HG03378 (cell line): ENCODE measurements at regions not wholly inside any gene's neighbourhood (a gene's known extent, or its start where the extent isn't known, plus 50 kb on each side); places are given as distances from the start of the nearest gene placed in this dataset.
"Not testable (repeated sequence)": the region's sequence is repeated elsewhere in the genome, so short reads cannot be mapped to it uniquely, and the experiment has no call there.

Experiments
- ATAC-seq: cut with Tn5 transposase; IDR thresholded peaks from one replicate; pipeline ENCODE4 v1.9.1; 2021; ENCODE audit warnings: mild to moderate bottlenecking, moderate library complexity; ENCODE audit not compliant: unreplicated experiment

DNA sequence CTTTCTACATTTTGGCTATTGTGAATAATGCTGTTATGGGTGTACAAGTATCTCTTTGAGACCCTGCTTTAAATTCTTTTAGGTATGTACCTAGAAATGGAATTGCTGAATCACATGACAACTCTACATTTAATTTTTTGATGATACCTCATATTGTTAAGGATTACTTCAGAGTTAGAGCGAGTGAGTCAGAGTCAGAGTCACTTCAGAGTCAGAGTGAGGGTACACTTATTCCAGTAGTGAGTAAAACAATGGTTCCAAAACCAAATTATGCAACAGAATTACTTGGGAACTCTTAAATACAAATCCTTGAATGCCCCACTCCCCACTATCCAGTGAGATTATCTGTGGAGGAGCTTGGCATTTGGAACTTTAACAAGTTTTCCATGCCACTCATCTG is 50.3 kb upstream of the SNRK start:
- no peak for ATAC-seq

DNA sequence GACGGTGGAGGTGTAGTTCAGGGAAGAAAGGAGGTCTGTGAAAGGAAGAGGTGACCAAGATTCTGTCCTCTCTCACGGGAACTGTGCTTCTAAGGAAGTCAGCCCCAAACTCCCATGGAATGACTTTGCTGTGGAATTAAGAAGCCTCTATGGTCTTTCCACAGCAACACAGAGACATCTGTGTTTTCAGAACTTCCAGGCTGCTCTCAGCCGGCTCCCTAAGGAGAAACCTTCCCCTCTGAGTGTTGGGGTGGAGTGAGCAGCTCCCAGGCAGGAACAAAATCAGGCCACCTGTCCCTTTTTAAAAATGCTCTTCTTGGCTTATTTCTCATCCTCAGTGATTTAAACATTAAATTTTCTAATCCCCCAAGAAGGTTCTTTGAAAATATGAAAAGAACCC is 53.3 kb upstream of the SNRK start:
- ATAC-seq, result no peak

DNA sequence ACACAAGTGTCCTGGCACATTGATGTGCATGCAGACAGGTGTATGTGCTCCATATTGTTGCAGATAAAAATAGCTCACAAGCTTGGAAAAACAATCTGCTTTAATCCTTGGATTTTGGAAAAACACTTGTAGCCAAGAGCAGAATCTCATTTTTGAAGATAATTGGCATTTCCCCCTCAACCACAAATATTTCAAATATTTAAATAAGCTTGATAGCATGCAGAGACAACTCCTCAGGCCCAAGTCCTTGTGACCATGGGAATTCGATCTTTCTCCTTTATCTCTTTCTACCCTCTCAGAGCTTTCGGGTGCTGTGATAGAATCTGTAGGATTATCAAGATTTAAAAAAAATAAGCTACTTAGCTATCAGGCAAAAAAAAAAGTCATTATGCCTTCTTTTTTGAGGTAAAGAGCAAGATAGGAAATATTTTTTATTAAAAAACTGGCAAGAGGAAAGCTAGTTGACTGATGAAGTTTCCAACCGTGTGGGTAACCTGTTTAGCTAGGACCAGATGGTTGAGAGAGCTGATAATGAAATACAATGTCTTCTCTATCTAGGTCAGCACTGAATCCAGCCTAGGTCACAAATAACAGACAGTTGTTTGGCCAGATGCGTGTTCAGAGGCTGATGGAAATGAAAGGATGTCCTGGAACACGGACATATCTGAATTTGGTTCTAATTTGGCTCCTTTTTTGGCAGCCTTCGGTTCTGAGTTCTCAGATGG is 54.9 kb upstream of the SNRK start:
- ATAC-seq, result no peak

DNA sequence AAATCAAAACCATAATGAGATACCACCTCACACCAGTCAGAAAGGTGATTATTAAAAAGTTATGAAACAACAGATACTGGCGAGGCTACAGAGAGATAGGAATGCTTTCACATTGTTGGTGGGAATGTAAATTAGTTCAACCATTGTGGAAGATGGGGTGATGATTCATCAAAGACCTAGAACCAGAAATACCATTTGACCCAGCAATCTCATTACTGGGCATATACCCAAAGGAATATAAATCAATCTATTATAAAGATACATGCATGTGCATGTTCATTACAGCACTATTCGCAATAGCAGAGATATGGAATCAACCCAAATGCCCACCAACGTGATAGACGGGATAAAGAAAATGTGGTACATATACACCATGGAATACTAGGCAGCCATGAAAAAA is 56.5 kb upstream of the SNRK start:
- not testable (repeated sequence) for ATAC-seq

DNA sequence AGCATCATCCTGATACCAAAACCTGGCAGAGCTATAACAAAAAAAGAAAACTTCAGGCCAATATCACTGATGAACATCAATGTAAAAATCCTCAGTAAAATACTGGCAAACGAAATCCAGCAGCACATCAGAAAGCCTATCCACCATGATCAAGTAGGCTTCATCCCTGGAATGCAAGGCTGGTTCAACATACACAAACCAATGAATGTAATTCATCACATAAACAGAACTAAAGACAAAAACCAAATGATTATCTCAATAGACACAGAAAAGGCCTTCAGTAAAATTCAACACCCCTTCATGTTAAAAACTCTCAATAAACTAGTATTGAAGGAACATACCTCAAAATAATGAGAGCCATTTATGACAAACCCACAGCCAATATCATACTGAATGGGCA is 58.7 kb upstream of the SNRK start:
- not testable (repeated sequence) for ATAC-seq

DNA sequence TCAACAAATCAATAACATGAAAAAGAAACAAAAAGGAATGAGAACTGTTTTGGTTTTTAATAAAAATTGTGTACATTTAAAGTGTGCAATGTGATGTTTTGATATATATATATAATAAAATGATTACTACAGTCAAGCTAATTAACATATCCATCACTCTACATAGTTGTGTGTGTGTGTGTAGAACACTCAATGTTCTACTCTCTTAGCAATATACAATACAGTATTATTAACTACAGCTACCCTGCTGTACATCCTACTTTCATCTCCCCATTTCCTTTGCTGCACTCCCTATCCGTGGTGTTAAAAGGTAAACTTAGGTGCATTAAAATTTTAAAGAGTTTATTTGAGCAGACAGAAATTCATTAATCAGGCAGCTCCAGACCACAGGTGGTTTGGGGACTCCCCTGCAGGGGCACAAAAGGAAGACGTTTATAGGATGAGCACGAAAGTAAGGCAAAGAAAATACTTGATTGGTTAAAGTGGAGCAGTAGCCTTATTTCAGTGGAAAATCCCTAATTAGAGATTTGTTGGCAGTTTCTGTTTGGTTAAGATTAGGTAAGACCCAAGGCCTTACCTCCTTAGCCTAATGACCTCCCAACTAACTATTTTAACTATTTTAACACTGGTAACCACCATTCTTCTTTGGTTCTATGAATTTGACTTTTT is 61.8 kb upstream of the SNRK start:
- ATAC-seq, result no peak

DNA sequence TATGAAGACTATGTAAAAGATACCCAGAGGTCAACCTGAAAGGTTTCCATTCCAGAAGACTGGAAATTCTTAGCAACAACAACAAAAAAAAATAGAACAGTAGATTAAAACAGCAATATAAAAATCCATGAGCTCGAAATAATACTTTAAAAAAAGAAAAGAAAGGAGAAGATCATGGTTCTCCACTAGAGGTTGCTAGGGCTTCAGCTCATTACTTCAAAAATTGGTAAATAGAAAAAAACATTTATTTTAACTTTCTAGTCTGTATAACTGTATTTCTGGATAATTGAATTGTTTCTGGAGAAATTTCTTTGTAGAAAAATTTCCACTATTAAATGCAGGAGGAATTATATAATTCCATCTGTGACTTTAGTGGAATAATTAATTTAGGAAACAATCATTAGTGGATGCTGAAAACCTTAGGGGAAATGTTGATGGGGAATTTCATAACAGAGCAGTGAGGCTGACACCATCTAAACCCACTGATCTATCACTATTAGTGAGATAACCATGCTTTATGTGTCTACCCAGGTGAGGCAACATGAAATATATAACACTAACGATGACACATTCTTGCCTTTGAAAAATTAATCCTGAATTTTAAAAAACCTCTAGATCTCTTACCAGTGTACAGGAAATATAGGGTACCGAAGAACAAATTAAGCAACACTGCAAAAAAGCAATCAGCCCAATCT is 62.5 kb upstream of the SNRK start:
- no peak for ATAC-seq

DNA sequence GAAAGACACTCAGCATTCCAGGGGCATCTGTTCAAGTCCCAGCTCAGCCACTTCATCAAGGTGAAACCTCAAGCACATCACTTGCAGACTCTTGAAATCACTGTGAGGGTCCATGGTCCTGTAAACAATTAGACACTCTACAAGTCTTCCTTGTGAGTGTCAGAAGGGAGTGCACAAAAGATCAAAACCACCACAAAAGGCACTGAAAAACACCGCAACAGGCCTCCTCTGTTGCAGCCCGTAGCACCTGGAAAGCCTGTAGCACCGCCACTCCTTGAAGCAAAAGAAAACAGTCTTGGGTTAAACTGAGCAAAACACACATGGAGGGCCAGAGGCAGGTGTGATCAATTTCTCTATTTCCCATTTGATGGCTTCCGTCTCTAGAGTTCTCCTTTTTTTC is 63.8 kb upstream of the SNRK start:
- no peak for ATAC-seq

DNA sequence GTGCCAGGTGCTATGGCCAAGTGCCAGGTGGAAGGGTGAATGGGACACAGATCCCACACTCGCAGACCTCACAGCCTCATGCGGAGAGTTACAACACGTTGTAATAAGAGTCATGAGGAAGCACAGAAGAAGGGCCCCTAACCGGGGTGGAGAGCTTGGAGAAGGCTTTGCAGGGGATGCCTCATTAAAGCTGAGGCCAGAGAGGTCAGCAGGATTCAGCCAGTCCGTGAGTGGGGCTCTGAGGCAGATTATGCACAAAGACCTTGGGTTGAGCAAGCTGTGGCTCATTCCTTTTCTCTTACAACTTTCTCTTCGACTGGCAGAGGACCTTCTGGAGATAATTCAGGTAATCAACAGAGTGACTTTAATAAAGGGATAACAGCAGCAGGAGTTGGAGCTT is 65.3 kb upstream of the SNRK start:
- no peak for ATAC-seq

DNA sequence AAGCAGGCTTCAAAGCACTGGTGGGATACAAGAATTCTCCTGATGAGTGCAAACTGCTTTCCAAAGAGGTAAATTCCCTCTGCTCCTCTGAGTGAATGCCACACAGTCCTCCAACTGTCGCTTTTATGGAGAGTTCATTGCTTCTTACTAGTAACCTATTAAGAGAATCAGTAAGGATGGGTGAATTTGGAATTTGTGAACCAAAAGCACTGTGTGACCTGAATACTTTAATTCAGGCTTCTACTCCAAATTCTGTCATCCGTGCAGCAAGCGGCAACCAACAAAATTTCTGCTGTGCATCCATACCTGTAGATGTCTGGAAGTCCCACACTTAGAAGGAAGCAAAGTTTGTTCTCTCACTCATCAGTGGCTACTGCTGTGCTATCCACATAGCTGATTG is 66.7 kb upstream of the SNRK start:
- ATAC-seq, result no peak

DNA sequence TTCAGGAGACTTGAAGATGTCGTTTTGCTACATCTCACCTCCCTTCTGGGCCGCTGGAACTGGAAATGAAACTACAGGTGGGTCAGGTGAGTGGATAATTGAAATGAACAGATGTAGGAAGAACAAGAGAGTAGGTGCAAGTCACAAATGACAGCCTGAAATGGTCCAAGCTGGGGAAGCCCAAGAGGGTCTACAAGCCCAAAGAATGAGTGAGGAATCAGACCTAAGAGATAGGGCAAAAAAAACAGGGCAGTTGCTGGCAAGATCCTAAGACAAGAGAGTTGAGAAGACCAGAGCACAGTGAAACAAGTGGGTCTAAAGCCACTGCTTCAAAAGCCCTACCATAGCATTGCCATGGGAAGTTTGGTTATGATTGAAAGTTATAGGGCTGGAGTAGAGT is 67.4 kb upstream of the SNRK start:
- no peak for ATAC-seq

DNA sequence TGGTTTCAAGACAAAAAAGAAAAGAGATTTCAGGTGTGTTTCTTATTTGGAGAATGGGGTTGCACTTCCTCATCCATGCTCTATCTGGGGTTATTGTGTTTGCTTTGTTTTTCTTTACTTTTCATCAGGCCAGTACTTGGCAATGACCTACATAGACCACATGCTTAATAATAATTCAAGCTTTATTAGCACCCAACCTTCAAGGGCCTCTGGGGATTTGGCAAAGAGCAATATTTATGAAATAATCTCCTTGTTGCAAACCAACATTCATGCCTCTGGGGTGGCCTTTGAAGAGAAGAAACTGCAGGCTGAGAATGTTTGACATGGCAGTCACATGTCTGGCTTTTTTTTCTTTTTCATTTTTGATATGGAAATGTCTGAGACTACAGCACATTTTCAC is 68.2 kb upstream of the SNRK start:
- ATAC-seq, result no peak

DNA sequence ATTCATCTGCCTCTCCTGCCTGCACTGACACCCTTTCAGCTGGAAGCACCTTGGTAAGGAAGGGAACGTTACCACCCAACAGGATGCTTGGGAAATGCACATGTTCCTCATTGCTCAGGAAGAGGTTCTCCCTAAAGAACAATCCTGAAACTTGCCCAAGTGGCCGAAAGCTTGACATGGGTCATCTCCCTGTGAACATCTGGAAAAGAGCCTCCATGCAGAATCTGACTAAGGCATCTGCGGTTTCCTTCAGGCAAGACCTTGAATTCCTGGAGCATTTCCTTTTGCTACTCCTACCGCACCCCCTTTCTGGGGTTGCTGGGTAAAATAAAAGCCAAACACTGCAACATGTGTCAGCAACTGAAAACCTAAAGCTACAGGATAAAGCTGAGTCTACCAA is 68.7 kb upstream of the SNRK start:
- ATAC-seq, result no peak

DNA sequence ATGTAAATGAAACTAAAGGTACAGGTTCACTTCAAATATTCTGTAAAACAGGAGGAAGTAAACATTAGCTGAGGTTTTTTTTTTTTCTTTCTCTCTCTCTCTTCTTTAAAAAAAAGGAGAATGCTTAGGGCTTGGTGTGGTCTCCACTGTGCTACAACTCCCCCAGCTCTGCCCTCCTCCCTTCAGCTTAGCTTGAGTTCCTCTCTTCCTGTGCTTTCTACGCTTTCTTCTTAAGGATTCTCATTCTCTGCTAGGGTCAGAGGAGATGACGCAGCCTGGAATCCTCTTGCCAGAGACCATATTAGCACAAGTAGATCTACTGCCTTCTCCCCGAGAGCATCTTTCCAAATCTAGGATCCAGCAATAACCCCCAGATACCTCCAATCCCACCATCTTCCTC is 69.1 kb upstream of the SNRK start:
- no peak for ATAC-seq

DNA sequence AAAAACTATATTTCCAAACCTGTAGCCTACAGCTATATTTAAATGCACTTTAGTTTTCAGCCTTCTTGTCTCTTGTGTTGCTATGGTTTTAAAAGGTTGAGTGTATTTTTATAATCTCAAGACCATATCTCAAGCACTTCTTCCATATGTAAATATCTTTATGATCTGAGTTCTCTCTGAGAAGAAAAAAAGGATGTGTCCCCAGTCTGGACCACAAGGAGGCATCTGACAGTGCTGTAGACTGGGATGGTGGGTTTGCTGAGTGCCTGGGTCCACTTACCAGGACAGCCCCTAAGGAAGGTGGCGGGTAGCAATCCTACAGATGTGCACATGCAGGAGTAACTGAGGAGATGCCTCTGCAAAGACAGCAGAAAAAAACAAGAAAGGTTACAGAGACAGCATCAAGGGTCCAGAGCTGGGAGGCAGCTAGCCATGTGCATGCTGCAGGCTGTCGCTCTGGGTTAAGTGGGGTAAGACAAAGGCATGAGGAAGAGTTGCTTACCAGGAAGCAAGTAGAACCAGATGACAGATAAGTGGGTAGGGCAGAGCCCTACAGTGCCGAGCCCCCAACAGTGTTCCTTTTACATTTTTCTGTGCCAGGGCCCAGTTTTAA is 70.6 kb upstream of the SNRK start:
- ATAC-seq, result no peak

DNA sequence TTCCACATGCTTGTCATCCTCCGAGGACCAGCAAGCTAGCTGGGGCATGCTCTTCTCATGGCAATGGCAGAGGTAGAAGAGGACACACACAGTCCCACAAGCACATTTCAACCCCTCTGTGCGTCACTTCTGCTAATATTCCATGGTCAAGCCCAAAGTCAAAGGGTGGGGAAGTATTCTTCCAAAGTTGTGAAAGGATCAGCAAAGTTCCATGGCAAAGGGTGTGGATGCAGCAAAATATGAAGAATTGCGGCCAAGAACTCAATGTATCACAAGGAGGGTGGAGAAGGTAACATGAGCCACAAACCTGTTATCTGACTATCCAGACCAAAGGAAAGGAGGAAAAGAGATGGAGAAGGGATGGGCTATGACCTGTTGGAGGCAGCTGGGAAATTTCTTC is 71.2 kb upstream of the SNRK start:
- ATAC-seq, result no peak

DNA sequence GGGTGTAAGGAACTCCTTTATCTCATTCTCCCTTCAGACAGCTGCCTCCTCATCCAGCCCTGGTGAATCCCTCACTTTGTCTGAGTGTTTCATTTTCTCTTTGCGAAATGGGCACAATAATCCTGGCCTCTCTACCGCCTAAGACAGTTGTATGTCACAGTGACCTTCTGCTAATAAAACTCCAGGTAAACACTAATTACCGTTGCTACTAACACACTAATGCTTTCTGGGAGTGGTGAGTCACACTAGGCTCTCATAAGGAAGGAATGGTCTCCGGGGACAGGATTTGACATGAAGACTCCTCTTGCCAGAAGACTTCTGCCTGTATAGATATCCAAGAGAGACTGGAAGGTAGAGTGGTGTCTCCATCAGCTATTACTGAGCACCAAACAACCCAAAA is 71.7 kb upstream of the SNRK start:
- ATAC-seq, result no peak

DNA sequence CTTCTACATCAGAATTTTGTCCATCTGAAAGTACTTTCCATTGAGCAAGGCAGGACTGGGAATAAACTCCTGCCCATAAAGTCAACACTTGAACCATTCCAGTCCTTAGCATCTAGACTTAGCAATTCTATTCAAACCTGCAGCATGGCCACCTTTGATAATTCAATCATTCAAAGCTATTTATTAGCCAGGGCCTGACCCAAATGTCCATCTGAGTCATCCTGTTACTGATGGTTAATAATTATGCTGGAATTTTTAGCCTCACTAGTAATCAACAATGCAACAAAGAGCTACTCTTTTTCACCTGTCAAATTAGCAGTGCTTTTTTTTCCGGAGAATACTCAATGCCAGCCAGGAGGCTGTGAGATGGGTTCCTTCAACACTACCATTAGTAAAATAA is 72.7 kb upstream of the SNRK start:
- peak; percentile 76 for ATAC-seq

DNA sequence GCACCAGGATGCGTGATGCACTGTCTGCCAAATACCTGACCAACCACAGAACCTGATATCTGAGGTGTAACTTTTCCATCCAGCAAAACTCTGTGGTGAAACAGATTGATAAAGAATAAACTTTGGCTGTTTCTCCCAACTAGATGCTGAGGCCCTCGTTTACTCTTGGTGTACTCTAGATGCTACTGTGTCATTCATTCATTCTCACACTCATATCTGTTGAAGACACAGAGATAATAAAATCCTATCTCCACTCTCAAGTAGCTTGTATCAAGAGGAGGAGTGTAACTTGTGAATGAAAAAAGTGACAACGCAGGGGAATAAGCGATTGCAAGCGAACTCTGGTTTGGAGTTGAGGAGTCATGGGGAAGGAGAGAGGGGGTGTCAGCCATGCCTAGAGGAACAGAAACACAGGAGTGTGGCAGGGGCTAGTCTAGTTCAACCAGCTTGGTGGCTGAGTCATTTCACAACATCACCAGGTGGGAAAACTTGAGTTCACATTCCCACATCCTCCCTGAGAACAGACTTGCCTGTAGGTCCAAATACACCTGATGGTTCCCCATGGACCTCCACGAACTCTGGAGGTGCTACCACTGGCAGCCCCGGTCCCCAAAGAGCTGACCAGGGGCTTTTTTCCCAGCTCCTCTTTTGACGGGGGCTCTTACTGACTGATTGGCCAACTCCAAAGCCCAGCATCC is 73.3 kb upstream of the SNRK start:
- peak; percentile 36 for ATAC-seq

DNA sequence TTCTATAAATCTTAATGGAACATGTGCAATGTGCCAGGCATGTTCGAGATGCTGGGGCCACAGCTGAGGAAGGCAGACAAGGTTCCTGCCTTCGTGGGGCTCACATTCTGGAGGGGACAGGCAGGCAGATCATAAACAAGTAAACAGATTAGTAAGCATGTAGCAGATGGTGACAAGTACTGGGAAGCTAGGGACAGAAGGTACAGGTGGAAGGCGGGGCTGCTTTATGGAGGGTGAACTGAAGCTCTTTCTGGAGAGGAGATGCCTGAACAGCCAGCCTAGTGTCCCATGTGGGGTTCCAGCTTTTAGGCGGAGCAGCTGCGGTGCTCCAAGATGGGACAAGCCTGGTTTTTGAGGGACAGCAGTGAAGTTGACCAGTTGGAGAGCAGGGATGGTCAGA is 74.7 kb upstream of the SNRK start:
- no peak for ATAC-seq
